GM18858 (cell line): ENCODE measurements at regions not wholly inside any gene's neighbourhood (a gene's known extent, or its start where the extent isn't known, plus 50 kb on each side); places are given as distances from the start of the nearest gene placed in this dataset.

ENCODE experiments used
- ATAC-seq: cut with Tn5 transposase; IDR thresholded peaks from one replicate; pipeline ENCODE4 v1.9.1; 2021; ENCODE audit not compliant: unreplicated experiment

GRCh38 chr22:48051796-48052620 lies 1289.6 kb downstream of the TBC1D22A start:
- ATAC-seq, result no peak

GRCh38 chr22:48050836-48051235 lies 1288.4 kb downstream of the TBC1D22A start:
- no peak for ATAC-seq

GRCh38 chr22:48049116-48049515 lies 1286.7 kb downstream of the TBC1D22A start:
- ATAC-seq, result no peak

- no peak for ATAC-seq
Observed at GRCh38 chr22:48047722-48048500, 1285.5 kb downstream of the TBC1D22A start.

GRCh38 chr22:48045369-48045768 lies 1282.9 kb downstream of the TBC1D22A start:
- peak; percentile 68 for ATAC-seq

GRCh38 chr22:48044487-48045060 lies 1282.1 kb downstream of the TBC1D22A start:
- no peak for ATAC-seq

- ATAC-seq, result no peak
Observed at GRCh38 chr22:48043581-48043980, 1281.1 kb downstream of the TBC1D22A start.

- no peak for ATAC-seq
Observed at GRCh38 chr22:48042621-48043395, 1280.4 kb downstream of the TBC1D22A start.

- no peak for ATAC-seq
Observed at GRCh38 chr22:48039326-48039725, 1276.9 kb downstream of the TBC1D22A start.

GRCh38 chr22:48037618-48038017 lies 1275.2 kb downstream of the TBC1D22A start:
- no peak for ATAC-seq

GRCh38 chr22:48035897-48036296 lies 1273.4 kb downstream of the TBC1D22A start:
- ATAC-seq, result no peak

GRCh38 chr22:48031589-48031988 lies 1269.1 kb downstream of the TBC1D22A start:
- ATAC-seq, result no peak

GRCh38 chr22:48025096-48025495 lies 1262.6 kb downstream of the TBC1D22A start:
- ATAC-seq, result no peak

GRCh38 chr22:48021991-48022401 lies 1259.5 kb downstream of the TBC1D22A start:
- no peak for ATAC-seq

GRCh38 chr22:48018346-48018745 lies 1255.9 kb downstream of the TBC1D22A start:
- ATAC-seq, result no peak

GRCh38 chr22:48015701-48016100 lies 1253.3 kb downstream of the TBC1D22A start:
- ATAC-seq, result no peak

- no peak for ATAC-seq
Observed at GRCh38 chr22:48004936-48005335, 1242.5 kb downstream of the TBC1D22A start.

GRCh38 chr22:48004038-48004437 lies 1241.6 kb downstream of the TBC1D22A start:
- ATAC-seq, result no peak

- no peak for ATAC-seq
Observed at GRCh38 chr22:48001101-48001500, 1238.7 kb downstream of the TBC1D22A start.

GRCh38 chr22:47997612-47998011 lies 1235.2 kb downstream of the TBC1D22A start:
- no peak for ATAC-seq

- no peak for ATAC-seq
Observed at GRCh38 chr22:47997052-47997590, 1234.7 kb downstream of the TBC1D22A start.
